Ascending aorta (tissue), 2 donors: ENCODE measurements at regions not wholly inside any gene's neighbourhood (a gene's known extent, or its start where the extent isn't known, plus 50 kb on each side); places are given as distances from the start of the nearest gene placed in this dataset.
A peak's percentile ranks its signal among the peaks of the same experiment; 100 is the strongest.
"Not testable (repeated sequence)": the region's sequence is repeated elsewhere in the genome, so short reads cannot be mapped to it uniquely, and the experiment has no call there.

Experiments
- DNase-seq, 2 donors: peaks; one replicate each; pipeline ENCODE4 v3.0.0-alpha.2; 2019; ENCODE audit warnings: low spot score in 2 of 2
- H3K27ac ChIP-seq, 2 donors: fragments of 200-600 bp; sonication (generic); one replicate each; pipeline ENCODE4 v1.5.1; 2016 to 2017; ENCODE audit warnings: mild to moderate bottlenecking in 1 of 2
- H3K27me3 ChIP-seq: fragments of 200-600 bp; sonication (generic); one replicate; pipeline ENCODE4 v1.5.1; 2017
- H3K36me3 ChIP-seq, 2 donors: fragments of 200-600 bp; sonication (generic); one replicate each; pipeline ENCODE4 v1.5.1; 2016
- H3K4me1 ChIP-seq, 2 donors: fragments of 200-600 bp; sonication (generic); one replicate each; pipeline ENCODE4 v1.5.1; 2016 to 2017; ENCODE audit warnings: mild to moderate bottlenecking in 1 of 2
- H3K4me3 ChIP-seq, 2 donors: fragments of 200-600 bp; sonication (generic); one replicate each; pipeline ENCODE4 v1.5.1; 2016 to 2017; ENCODE audit warnings: mild to moderate bottlenecking in 1 of 2
- H3K9me3 ChIP-seq, 2 donors: fragments of 200-600 bp; sonication (generic); one replicate each; pipeline ENCODE4 v1.5.1; 2016
- intact Hi-C: fragments of 100-400 bp; cut with DNase I; formaldehyde crosslinking; loops from one replicate; pipeline ENCODE4 v1.15.1; 2023
- TF ChIP-seq, protein P1 (sequence below), 3 experiments: fragments of 200-600 bp in 2 of 3; fragments of 450-650 bp in 1 of 3; sonication (generic) in 2 of 3; IDR thresholded peaks; one replicate each; pipeline ENCODE4 v1.5.1; 2016 to 2019; ENCODE audit warnings: antibody characterized with exemption in 3 of 3, mild to moderate bottlenecking in 1 of 3, moderate library complexity in 1 of 3

DNA sequence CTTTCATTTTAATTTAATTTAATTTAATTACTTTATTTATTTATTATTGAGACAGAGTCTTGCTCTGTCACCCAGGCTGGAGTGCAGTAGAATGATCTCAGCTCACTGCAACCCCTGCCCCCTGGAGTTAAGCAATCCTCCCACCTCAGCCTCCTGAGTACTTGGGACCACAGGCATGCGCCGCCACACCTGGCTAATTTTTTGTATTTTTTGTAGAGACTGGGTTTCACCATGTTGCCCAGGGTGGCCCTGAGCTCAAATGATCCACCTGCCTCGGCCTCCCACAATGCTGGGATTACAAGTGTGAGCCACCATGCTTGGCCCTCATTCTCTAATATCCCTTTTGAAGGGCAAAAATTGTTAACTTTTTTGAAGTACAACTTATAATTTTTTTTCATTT, 92.9 kb downstream of the XRCC2 start:
- Histone ChIP-seq H3K4me1 (no peaks in the 10 kb centered on the region), H3K9me3 (no peaks in the 10 kb centered on the region), H3K4me3 (no peak overlapping the region), H3K36me3 (no peaks in the 10 kb centered on the region), H3K27ac (no peak overlapping the region), H3K27me3 (no peaks in the 10 kb centered on the region)
- TF ChIP-seq, protein P1, sequence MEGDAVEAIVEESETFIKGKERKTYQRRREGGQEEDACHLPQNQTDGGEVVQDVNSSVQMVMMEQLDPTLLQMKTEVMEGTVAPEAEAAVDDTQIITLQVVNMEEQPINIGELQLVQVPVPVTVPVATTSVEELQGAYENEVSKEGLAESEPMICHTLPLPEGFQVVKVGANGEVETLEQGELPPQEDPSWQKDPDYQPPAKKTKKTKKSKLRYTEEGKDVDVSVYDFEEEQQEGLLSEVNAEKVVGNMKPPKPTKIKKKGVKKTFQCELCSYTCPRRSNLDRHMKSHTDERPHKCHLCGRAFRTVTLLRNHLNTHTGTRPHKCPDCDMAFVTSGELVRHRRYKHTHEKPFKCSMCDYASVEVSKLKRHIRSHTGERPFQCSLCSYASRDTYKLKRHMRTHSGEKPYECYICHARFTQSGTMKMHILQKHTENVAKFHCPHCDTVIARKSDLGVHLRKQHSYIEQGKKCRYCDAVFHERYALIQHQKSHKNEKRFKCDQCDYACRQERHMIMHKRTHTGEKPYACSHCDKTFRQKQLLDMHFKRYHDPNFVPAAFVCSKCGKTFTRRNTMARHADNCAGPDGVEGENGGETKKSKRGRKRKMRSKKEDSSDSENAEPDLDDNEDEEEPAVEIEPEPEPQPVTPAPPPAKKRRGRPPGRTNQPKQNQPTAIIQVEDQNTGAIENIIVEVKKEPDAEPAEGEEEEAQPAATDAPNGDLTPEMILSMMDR (IDR thresholded peaks at IDR 0.05) = no peak
- intact Hi-C loops = no loop called here
- DNase-seq = peak in 1 of 2 donors; percentile 4

DNA sequence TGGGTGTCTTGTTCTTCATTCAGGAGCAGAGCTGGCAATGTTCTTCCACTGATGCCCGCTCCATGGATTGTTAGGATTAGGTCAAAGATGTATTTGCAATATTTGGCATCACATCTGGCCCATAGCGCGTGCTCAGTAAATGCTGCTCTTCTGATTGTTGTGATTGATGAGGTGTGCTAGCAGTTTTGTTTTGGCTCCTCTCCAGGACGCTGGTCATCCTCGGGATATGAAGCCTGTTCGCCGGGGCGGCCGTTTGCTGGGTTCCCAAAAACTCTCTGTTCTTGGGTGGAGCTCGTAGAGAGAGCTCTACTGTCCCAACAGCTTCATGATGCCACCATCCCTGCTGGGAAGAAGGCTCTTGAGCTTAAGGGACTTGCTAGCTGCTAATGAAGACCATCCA, 96.9 kb downstream of the XRCC2 start:
- intact Hi-C loops = no loop called here
- TF ChIP-seq, protein P1 (IDR thresholded peaks at IDR 0.05) = no peak
- DNase-seq = no peak

GRCh38 chr7:152577339-152577738, 98.6 kb downstream of the XRCC2 start:
- intact Hi-C loops = no loop called here
- Histone ChIP-seq H3K9me3 (no peaks in the 10 kb centered on the region), H3K36me3 (no peaks in the 10 kb centered on the region), H3K4me3 (no peak overlapping the region), H3K4me1 (no peaks in the 10 kb centered on the region), H3K27me3 (no peaks in the 10 kb centered on the region), H3K27ac (no peak overlapping the region)
- TF ChIP-seq, protein P1 (IDR thresholded peaks at IDR 0.05) = no peak
- no peak for DNase-seq

More for the DNA sequence above, 96.9 kb downstream of the XRCC2 start:
- Histone ChIP-seq H3K4me1 (no peaks in the 10 kb centered on the region), H3K36me3 (no peaks in the 10 kb centered on the region), H3K27ac (no peak overlapping the region), H3K27me3 (no peaks in the 10 kb centered on the region), H3K4me3 (no peak overlapping the region), H3K9me3 (no peaks in the 10 kb centered on the region)

DNA sequence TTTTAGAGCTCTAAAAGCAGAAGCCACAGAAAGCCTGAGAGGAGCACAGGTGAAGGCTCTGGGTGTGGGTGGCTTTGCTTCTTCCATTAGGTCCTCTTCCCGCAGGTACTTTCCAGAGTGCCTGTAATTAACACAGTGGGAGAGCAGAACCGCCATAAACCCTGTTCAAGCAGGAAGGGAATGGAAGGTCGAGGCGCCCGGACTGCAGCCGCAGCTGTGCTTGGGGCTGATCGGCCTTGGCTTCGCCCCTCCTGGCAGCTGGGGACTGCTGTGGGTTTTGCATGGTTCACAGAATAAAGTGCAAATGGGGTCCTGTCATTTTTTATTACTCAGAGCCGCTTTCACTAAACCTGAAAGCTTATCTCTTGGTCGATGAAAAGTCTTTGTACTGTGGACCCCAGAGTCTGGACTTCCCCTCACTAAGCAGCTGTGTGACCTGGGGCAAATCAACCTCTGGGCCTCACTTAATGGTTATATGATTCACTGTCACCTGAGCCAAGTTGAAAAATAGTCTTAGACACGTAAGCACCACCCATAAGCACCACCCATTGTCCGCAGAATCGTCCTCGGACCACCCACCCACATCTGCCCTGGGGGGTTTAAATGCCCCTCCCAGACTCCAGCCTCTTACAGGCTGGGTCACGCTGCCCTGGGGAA, 100.9 kb downstream of the XRCC2 start:
- Histone ChIP-seq H3K27me3 (no peaks in the 10 kb centered on the region), H3K4me1 (peaks cover 0 to 2% of the 10 kb centered on the region in 2 donors), H3K4me3 (no peak overlapping the region), H3K27ac (no peak overlapping the region), H3K9me3 (no peaks in the 10 kb centered on the region), H3K36me3 (no peaks in the 10 kb centered on the region)
- intact Hi-C loops = no loop called here
- DNase-seq = no peak
- TF ChIP-seq, protein P1 (IDR thresholded peaks at IDR 0.05) = no peak

DNA sequence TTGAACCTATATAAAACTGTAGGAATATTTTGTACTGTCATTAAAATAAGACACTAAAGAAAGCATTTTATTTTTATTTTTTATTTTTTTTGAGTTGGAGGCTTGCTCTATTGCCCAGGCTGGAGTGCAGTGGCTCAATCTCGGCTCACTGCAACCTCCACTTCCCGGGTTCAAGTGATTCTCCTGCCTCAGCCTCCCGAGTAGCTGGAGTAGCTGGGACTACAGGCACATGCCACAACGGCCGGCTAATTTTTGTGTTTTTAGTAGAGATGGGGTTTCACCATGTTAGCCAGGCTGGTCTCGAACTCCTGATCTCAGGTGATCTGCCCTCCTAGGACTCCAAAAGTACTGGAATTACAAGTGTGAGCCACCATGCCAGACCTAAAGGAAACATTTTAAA, 102.8 kb downstream of the XRCC2 start:
- H3K27me3 ChIP-seq, DNase-seq, H3K36me3 ChIP-seq, H3K27ac ChIP-seq, H3K9me3 ChIP-seq, H3K4me3 ChIP-seq, H3K4me1 ChIP-seq, intact Hi-C loops: not testable (repeated sequence)

DNA sequence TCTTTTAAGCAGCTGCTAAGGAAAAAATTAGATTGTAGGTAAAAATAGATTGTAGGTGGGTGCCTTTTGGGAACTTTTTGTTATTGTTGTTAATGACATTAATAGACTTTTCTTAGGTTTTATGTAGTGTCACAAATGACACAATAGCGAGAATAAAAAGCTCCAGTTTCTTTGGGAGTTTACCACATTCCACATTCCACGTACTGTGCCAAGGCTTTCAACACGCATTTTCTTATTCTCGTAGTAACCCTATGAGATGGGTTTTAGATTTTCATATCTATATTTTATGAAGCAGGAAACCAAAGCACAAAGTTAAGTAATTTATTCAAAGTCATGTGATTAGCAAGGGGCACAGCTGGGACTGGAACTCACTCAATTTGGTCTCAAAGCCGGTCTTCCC, 103.8 kb downstream of the XRCC2 start:
- Histone ChIP-seq H3K27me3 (no peaks in the 10 kb centered on the region), H3K9me3 (no peaks in the 10 kb centered on the region), H3K4me3 (no peak overlapping the region), H3K36me3 (no peaks in the 10 kb centered on the region), H3K4me1 (peaks cover 0 to 2% of the 10 kb centered on the region in 2 donors), H3K27ac (no peak overlapping the region)
- TF ChIP-seq, protein P1 (IDR thresholded peaks at IDR 0.05) = no peak
- no peak for DNase-seq
- intact Hi-C loops = no loop called here
